ENCODE measurements at regions not wholly inside any gene's neighbourhood (a gene's known extent, or its start where the extent isn't known, plus 50 kb on each side); places are given as distances from the start of the nearest gene placed in this dataset.

DNA sequence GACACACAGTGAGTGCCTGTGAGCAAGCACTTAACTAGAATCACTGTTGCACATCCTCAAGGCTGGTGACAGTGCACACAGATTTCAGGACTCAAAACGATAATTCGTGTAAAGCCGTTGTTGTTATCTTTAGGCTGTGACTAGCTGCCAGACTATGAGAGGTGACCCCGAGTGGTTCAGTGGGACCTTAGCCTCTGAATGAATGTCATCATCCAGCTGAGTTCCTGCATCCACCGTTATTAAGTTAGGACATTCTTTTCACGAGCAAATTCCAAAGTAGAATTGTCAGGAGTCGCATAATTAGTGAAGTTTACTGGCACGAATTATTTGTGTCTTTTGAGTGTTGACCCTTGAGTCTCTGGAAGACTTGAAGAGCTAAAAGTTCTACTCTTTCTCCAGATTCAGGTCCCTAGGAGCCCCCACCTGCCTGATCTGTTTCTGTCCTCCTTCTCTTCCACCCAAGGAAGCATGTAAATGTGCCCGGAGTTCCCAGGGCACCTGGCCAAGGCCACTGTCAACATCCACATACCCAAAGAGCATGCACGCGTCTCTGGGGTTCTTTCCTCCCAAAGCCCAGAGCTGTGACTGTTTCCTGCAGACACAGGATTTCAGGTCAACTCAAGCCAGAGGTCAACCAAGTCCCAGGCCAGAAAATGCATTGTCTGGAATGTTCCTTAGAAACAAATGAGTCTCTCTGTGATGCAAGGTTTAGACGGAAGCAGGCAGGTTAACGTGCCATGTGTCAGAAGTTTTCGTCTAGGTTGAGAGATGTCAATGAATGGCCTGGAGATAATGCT is 207.2 kb downstream of the TOMM20 start:
- no peak for DNase-seq (ENCODE audit: low spot score)
- no peak for ATAC-seq (ENCODE audit: low FRiP score)
- TF ChIP-seq, protein P1, sequence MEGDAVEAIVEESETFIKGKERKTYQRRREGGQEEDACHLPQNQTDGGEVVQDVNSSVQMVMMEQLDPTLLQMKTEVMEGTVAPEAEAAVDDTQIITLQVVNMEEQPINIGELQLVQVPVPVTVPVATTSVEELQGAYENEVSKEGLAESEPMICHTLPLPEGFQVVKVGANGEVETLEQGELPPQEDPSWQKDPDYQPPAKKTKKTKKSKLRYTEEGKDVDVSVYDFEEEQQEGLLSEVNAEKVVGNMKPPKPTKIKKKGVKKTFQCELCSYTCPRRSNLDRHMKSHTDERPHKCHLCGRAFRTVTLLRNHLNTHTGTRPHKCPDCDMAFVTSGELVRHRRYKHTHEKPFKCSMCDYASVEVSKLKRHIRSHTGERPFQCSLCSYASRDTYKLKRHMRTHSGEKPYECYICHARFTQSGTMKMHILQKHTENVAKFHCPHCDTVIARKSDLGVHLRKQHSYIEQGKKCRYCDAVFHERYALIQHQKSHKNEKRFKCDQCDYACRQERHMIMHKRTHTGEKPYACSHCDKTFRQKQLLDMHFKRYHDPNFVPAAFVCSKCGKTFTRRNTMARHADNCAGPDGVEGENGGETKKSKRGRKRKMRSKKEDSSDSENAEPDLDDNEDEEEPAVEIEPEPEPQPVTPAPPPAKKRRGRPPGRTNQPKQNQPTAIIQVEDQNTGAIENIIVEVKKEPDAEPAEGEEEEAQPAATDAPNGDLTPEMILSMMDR (IDR thresholded peaks at IDR 0.05): no peak

DNA sequence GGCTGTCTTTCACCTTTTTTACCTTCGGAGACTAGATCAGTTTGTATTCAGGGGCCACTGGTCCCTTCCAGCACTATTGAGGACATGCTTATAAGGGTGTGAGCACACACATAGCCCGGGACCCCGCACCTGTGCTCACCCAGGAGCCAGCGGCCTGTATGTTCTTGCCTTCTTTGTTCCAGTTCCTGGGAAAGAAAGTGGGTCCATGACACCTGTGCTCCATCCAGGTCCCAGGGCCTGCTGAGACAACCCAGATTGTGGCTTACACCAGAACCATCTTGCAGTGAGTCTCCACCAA is 207.8 kb downstream of the TOMM20 start:
- DNase-seq (ENCODE audit: low spot score) (no peak), ATAC-seq (ENCODE audit: low FRiP score) (no peak)
- TF ChIP-seq, protein P1 (IDR thresholded peaks at IDR 0.05): no peak

DNA sequence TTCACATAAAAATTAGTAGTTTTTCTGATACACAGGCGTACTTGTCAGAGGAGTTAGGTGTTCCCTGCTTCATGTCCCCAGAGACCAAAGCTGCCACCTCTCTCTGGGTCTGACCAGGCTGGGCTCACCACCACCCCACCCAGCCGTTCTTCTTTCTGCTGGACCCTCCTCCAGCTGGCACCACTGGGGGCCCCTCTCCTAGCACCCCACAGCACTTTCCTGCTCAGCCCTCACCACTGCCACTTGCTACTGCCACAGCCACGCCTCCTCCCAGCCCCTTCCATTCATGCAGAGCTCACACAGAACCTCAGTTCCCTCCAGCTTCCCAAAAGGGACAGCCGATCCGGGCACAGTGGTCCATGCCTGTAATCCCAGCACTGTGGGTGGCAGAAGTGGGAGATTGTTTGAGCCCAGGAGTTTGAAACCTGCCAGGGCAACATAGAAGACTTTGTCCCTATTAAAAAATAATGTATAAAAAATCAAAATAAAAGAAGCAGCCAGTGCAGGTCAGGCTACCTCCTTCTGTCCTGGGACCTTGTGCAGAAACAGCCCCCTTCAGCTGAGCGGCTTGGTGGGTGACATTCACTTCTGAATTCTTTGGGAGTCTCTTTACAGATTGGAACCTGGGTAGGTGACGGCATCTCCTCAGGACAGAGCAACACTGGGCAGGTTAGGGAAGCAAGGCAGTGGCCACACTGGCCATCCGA is 208.3 kb downstream of the TOMM20 start:
- TF ChIP-seq, protein P1 (IDR thresholded peaks at IDR 0.05): no peak
- ATAC-seq (ENCODE audit: low FRiP score) (no peak), DNase-seq (ENCODE audit: low spot score) (no peak)

DNA sequence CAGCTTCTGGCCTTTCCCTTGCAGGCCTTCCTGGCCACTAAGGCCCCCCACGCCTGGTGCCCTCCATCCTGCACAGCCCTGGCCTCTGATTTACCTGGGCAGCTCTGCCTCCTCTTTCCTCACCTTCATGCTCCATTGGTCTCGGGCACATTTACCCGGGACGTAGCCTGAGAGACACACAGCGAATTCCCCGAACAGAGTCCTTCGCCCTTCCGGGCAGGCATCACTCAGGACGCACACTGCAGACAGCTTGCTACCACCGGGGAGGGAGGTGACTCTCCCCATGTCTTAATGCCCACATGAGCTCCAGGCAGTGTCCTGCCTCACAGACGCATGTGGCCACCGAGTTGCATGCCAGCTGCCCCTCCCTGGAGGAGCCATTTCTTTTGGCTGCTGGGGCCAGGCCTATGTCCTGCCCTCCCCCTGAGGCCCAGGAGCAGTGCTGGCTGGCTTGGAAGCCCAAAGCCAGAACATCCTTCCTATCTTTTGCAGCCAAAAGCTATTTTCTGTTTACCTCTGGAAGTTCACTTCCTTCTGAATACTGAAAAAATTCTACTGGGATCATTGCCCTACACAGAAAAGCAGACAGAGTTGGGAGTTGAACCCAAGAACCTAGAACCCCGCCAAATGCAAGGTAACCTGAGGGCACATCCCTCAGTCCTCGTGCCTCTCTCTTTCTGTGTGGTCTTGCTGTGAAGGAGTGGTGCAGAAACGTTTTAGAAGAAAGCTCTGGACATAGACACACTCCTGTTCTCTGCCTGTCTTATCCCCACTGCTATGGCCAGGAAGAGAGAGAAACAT is 209.5 kb downstream of the TOMM20 start:
- DNase-seq (ENCODE audit: low spot score) (no peak), ATAC-seq (ENCODE audit: low FRiP score) (no peak)
- TF ChIP-seq, protein P1 (IDR thresholded peaks at IDR 0.05): no peak

DNA sequence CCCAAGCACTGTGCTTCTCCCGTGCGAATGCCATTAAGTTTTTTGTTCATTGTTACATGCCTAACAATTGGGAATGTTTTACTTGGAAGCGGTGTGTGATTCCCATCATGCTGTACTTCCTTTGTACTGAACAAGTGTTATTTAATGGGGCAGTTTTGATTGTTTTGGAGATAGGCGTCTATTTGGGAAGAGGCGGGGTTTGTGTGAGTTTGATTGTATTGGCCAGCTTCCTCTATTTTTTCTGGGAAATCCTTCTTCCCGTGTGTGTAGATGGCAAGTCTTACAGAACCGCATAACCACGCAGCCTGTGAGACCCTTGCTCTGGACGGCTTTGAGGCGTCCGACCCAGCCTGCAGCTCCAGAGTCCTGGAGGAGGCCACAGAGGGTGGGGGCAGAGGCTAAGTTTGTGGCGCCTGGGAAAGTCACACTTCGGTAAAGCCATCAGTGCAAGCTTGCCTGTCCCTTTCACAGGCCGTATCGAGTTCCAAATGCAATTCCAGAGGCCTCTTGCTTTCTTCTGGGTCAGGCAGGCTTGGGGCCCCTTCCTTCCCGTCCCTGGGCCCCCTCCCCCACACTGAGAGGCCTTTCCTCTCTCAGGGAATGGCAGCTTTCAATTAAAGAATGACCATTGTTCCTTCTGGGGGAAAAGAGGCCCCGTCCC is 210.3 kb downstream of the TOMM20 start:
- ATAC-seq (ENCODE audit: low FRiP score) (no peak), DNase-seq (ENCODE audit: low spot score) (no peak)
- TF ChIP-seq, protein P1 (IDR thresholded peaks at IDR 0.05): no peak

DNA sequence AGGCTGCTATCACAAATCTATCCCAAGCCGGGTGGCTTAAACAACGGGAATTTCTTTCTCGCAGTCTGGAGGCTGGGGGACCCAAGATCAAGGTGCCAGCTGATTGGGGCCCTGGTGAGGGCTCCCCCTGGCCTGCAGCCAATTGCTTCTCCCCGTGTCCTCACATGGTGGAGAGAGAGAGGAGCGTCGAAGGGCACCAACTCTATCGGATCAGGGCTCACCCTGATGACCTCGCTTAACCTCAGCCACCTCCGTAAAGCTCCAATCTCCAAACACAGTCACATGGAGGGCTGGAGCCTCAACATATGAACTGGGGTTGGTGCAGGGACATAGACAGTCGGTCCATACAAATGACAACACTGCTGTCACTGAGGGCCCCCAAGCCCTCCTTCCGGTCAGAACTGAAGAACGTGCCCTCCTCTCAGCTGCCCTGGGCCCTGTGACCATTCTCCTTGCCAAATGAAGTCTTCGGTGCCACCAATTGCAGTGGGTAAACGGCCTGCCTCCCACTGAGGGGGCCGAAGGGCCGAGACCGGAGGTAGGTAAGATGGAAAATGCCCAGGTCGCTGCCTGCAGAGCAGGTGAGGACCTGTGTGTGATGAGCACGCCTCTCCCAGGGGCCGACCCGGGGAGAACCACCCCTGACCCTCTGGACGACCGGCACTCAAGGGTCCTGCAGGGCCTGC is 211.0 kb downstream of the TOMM20 start:
- no peak for ATAC-seq (ENCODE audit: low FRiP score)
- no peak for DNase-seq (ENCODE audit: low spot score)
- TF ChIP-seq, protein P1 (IDR thresholded peaks at IDR 0.05): no peak
